ENCODE measurements at regions not wholly inside any gene's neighbourhood (a gene's known extent, or its start where the extent isn't known, plus 50 kb on each side); places are given as distances from the start of the nearest gene placed in this dataset.

DNA sequence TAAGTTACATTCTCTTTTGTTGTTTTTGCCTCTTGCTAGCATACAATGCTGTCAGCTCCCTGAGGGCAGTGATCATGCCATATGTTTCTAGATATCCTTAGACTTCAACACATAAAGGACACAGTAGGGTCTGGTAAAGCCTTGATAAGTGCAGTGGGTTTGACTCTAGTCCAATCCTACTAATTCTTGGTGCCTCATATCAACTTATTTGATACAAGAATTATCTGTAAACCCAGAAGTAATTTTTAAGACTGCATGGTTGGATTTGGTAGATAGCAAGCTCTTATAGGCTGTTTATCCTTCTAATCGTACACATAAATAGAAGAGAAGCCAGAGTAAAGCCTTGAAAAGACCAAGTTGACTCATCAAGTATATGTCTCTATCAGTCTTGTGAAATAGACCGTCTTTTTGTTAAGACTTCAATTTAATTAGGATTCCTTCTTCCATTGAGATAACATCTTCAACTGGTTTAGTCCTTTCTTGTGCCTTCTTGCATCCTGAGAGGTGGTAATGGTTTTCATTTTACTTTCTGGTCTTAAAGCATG, 265.6 kb upstream of the CDIN1 start (continued):
- TF ChIP-seq ZBTB33 (IDR thresholded peaks at IDR 0.05): no peak
- TF ChIP-seq BRCA1 (IDR thresholded peaks at IDR 0.05; ENCODE audit: low read depth, low read length): no peak
- TF ChIP-seq MYB (IDR thresholded peaks at IDR 0.05; ENCODE audit: borderline replicate concordance, low read depth, low read length): no peak
- no peak for TF ChIP-seq ZNF274 (IDR thresholded peaks at IDR 0.05; ENCODE audit: insufficient read depth, insufficient read length)
- TF ChIP-seq POU2F2 (IDR thresholded peaks at IDR 0.05; ENCODE audit: borderline replicate concordance, low read depth, low read length): no peak
- TF ChIP-seq HCFC1 (IDR thresholded peaks at IDR 0.05; ENCODE audit: low read length): no peak
- no peak for TF ChIP-seq SREBF1 (IDR thresholded peaks at IDR 0.05; ENCODE audit: low read length)
- TF ChIP-seq ZBTB4 (CRISPR knock-in tag; IDR thresholded peaks at IDR 0.05): no peak
- no peak for TF ChIP-seq SP1 (IDR thresholded peaks at IDR 0.05; ENCODE audit: low read depth, low read length)
- no peak for TF ChIP-seq CEBPB (IDR thresholded peaks at IDR 0.05; ENCODE audit: borderline replicate concordance in 1 of 2, low read depth in 2 of 2, low read length in 2 of 2)
- no peak for TF ChIP-seq JUND (IDR thresholded peaks at IDR 0.05; ENCODE audit: low read depth, low read length)
- no peak for TF ChIP-seq KDM1A (IDR thresholded peaks at IDR 0.05; ENCODE audit: borderline replicate concordance)
- TF ChIP-seq SKIL (IDR thresholded peaks at IDR 0.05; ENCODE audit: low read depth, poor library complexity, severe bottlenecking): no peak
- no peak for TF ChIP-seq NR2C2 (IDR thresholded peaks at IDR 0.05; ENCODE audit: borderline replicate concordance, control insufficient read depth, insufficient read length, low read depth)
- TF ChIP-seq PML (IDR thresholded peaks at IDR 0.05; ENCODE audit: low read length): no peak

All from GM12878 (cell line).